HEK293 (cell line): ENCODE measurements at regions not wholly inside any gene's neighbourhood (a gene's known extent, or its start where the extent isn't known, plus 50 kb on each side); places are given as distances from the start of the nearest gene placed in this dataset.

ENCODE experiments used
- CTCF ChIP-seq: fragments of 450-650 bp; formaldehyde crosslinking; IDR thresholded peaks from 2 replicates; pipeline ENCODE4 v1.5.1; 2016; ENCODE audit warnings: missing biosample characterization, missing genetic modification characterization
- ZNF629 ChIP-seq: fragments of 450-650 bp; formaldehyde crosslinking; IDR thresholded peaks from 2 replicates; pipeline ENCODE4 v1.5.1; 2017; ENCODE audit warnings: missing biosample characterization, missing genetic modification characterization
- TF ChIP-seq, protein P1 (sequence below): fragments of 450-650 bp; formaldehyde crosslinking; IDR thresholded peaks from 2 replicates; pipeline ENCODE4 v1.5.1; 2016; ENCODE audit warnings: missing biosample characterization, missing genetic modification characterization

- TF ChIP-seq ZNF629 (tag by site-specific recombination) = no peak
- TF ChIP-seq CTCF (tag by site-specific recombination) = no peak
- TF ChIP-seq, protein P1, sequence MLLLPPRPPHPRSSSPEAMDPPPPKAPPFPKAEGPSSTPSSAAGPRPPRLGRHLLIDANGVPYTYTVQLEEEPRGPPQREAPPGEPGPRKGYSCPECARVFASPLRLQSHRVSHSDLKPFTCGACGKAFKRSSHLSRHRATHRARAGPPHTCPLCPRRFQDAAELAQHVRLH (tag by site-specific recombination) = no peak
Measured at GRCh38 chr14:53609009-53609408, 347.6 kb downstream of the BMP4 start.
